ENCODE measurements at regions not wholly inside any gene's neighbourhood (a gene's known extent, or its start where the extent isn't known, plus 50 kb on each side); places are given as distances from the start of the nearest gene placed in this dataset.

- TF ChIP-seq CTCF (IDR thresholded peaks at IDR 0.05) (no peak), POLR2A (IDR thresholded peaks at IDR 0.05) (no peak)
These were observed 700.4 kb upstream of the SLC8A1 start for GRCh38 chr2:41152318-41152717.

Measured in thyroid gland (tissue), 4 donors.